Esophagus squamous epithelium (tissue), 5 donors: ENCODE measurements at regions not wholly inside any gene's neighbourhood (a gene's known extent, or its start where the extent isn't known, plus 50 kb on each side); places are given as distances from the start of the nearest gene placed in this dataset.
"Not testable (repeated sequence)": the region's sequence is repeated elsewhere in the genome, so short reads cannot be mapped to it uniquely, and the experiment has no call there.

Experiments
- DNase-seq: peaks from one replicate; lab custom pipeline; 2025; lab: John Stamatoyannopoulos, UW
- H3K27ac ChIP-seq, 4 donors: fragments of 200-600 bp; sonication (generic); one replicate each; pipeline ENCODE4 v1.5.1; 2016 to 2019; ENCODE audit warnings: mild to moderate bottlenecking in 1 of 4
- H3K27me3 ChIP-seq, 4 donors: fragments of 200-600 bp; sonication (generic); 1 replicate in 3 of 4; 2 replicates in 1 of 4; pipeline versions ENCODE4 v1.5.1 to v1.6.0; 2017 to 2021; ENCODE audit warnings: antibody characterized with exemption in 1 of 4
- H3K36me3 ChIP-seq, 3 donors: fragments of 200-600 bp; sonication (generic); one replicate each; pipeline ENCODE4 v1.5.1; 2016 to 2019
- H3K4me1 ChIP-seq, 3 donors: fragments of 200-600 bp; sonication (generic); one replicate each; pipeline ENCODE4 v1.5.1; 2017 to 2019
- H3K4me3 ChIP-seq, 4 donors: fragments of 200-600 bp; sonication (generic); 1 replicate in 3 of 4; 2 replicates in 1 of 4; pipeline ENCODE4 v1.5.1; 2016 to 2019; ENCODE audit warnings: mild to moderate bottlenecking in 2 of 4, moderate library complexity in 1 of 4
- H3K9me3 ChIP-seq, 3 donors: fragments of 200-600 bp; sonication (generic); one replicate each; pipeline ENCODE4 v1.5.1; 2016 to 2019
- CTCF ChIP-seq, 6 experiments: fragments of 450-650 bp in 4 of 6; fragments of 200-600 bp in 2 of 6; sonication (generic) in 2 of 6; IDR thresholded peaks; one replicate each; pipeline ENCODE4 v1.5.1; 2016 to 2019; ENCODE audit warnings: antibody characterized with exemption in 6 of 6, mild to moderate bottlenecking in 4 of 6, moderate library complexity in 4 of 6
- POLR2A ChIP-seq, 4 donors: fragments of 450-650 bp; IDR thresholded peaks; one replicate each; pipeline ENCODE4 v1.6.1; 2017; ENCODE audit warnings: antibody characterized with exemption in 4 of 4, mild to moderate bottlenecking in 4 of 4, moderate library complexity in 3 of 4
- WGBS, 2 donors: methylation state at CpG; one replicate each; pipeline ENCODE4 v1.1.5; 2018; 5-methylcytosine and 5-hydroxymethylcytosine counted together
- intact Hi-C: fragments of 100-400 bp; cut with DNase I; formaldehyde crosslinking; loops from one replicate; pipeline ENCODE4 v1.15.0; 2022
- donor health status: DM: yes; HTN: yes; CAD: no.

GRCh38 chr20:5469111-5469510, 141.7 kb downstream of the GPCPD1 start:
- peaks cover 0 to 6% (median 0%) of the 10 kb centered on the region in 4 donors for H3K27me3 ChIP-seq
- no peaks in the 10 kb centered on the region for H3K9me3 ChIP-seq
- no peak overlapping the region for H3K4me3 ChIP-seq
- H3K36me3 ChIP-seq: no peaks in the 10 kb centered on the region
- intact Hi-C loops: no loop called here
- no peak overlapping the region for H3K27ac ChIP-seq
- no peak for DNase-seq
- no peaks in the 10 kb centered on the region for H3K4me1 ChIP-seq
- TF ChIP-seq CTCF (IDR thresholded peaks at IDR 0.05) (no peak), POLR2A (IDR thresholded peaks at IDR 0.05) (no peak)
- WGBS, 2 donors: 61 to 68% methylated on average over 3 of the region's 3 CpGs

- intact Hi-C loops: no loop called here
- H3K4me3 ChIP-seq: no peak overlapping the region
- no peak overlapping the region for H3K27ac ChIP-seq
- H3K36me3 ChIP-seq: no peaks in the 10 kb centered on the region
- H3K27me3 ChIP-seq: peaks cover 0 to 20% (median 1%) of the 10 kb centered on the region in 4 donors
- no peak for DNase-seq
- TF ChIP-seq CTCF (IDR thresholded peaks at IDR 0.05): no peak
- no peak for TF ChIP-seq POLR2A (IDR thresholded peaks at IDR 0.05)
- H3K9me3 ChIP-seq: no peaks in the 10 kb centered on the region
- WGBS, 2 donors: 63 to 81% methylated on average over 3 of the region's 3 CpGs
- no peaks in the 10 kb centered on the region for H3K4me1 ChIP-seq
Measured at GRCh38 chr20:5467086-5467485, 143.7 kb downstream of the GPCPD1 start.

DNA sequence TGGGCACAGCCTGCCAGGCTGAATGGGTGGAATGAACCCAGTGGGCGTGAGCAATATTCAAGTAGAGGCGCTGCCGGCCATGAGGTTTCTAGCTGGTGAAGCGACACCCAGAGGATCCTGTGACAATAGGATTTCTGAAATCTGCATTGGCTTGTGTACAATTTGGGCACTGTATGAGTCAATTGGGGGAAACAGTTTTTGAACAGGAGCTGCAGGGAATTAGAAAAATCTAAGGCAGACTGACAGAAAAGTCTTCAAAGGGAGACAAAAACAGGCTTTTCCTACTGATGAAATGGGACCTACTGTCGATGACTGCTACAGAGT, 145.2 kb downstream of the GPCPD1 start:
- no peak for DNase-seq
- Histone ChIP-seq H3K27ac (no peak overlapping the region), H3K4me3 (no peak overlapping the region), H3K36me3 (no peaks in the 10 kb centered on the region), H3K9me3 (no peaks in the 10 kb centered on the region), H3K27me3 (peaks cover 0 to 20% (median 1%) of the 10 kb centered on the region in 4 donors), H3K4me1 (no peaks in the 10 kb centered on the region)
- intact Hi-C loops: no loop called here
- TF ChIP-seq POLR2A (IDR thresholded peaks at IDR 0.05) (no peak), CTCF (IDR thresholded peaks at IDR 0.05) (no peak)
- WGBS, 2 donors: 58 to 61% methylated on average over 1 to 3 of the region's 5 CpGs

DNA sequence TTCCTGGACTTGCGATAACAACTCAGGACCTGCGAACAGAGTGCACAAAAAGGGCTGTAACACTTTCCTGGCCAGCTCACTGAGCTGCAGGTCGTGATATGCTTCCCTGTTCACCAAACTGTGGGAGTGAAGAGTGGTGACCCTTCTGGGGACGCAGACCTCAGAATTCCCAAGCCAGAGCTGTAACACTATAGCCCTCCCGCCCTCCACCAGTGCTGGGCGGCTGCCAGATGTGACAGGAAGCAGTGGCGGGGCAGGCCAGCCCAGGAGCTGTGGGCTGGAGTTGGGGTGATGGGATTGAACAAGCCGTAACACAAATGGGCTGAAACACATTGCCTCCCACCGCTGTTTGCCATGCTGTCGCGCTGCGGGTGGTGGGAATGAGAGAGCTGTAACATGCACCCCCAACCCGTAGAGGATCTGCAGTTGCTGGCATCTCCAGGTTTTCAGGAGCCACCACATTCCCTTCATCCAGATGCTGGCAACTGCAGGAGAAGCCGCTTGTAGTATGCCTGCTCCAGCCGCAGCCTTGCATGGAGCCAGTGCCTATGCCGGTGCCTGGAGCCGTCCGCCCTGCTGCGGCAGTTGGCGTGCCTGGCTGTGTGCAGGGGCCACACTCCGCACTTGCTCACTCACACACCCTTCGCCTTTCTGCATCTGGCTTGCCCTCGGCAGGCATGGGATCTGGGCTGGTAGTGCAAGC, 145.8 kb downstream of the GPCPD1 start:
- intact Hi-C loops: no loop called here
- H3K4me3 ChIP-seq: no peak overlapping the region
- H3K27me3 ChIP-seq: peaks cover 0 to 20% (median 1%) of the 10 kb centered on the region in 4 donors
- H3K9me3 ChIP-seq: no peaks in the 10 kb centered on the region
- no peak for DNase-seq
- TF ChIP-seq CTCF (IDR thresholded peaks at IDR 0.05): no peak
- no peak for TF ChIP-seq POLR2A (IDR thresholded peaks at IDR 0.05)
- no peaks in the 10 kb centered on the region for H3K4me1 ChIP-seq
- H3K36me3 ChIP-seq: no peaks in the 10 kb centered on the region
- 91 to 96% methylated on average over 4 to 9 of the region's 23 CpGs for WGBS, 2 donors
- H3K27ac ChIP-seq: no peak overlapping the region

- H3K9me3 ChIP-seq: no peaks in the 10 kb centered on the region
- TF ChIP-seq CTCF (IDR thresholded peaks at IDR 0.05) (no peak), POLR2A (IDR thresholded peaks at IDR 0.05) (no peak)
- H3K4me3 ChIP-seq: no peak overlapping the region
- H3K27ac ChIP-seq: no peak overlapping the region
- peaks cover 0 to 20% (median 1%) of the 10 kb centered on the region in 4 donors for H3K27me3 ChIP-seq
- H3K4me1 ChIP-seq: no peaks in the 10 kb centered on the region
- H3K36me3 ChIP-seq: no peaks in the 10 kb centered on the region
- no peak for DNase-seq
- 17 to 80% methylated on average over 1 of the region's 8 CpGs for WGBS, 2 donors
- intact Hi-C loops: no loop called here
Measured at GRCh38 chr20:5463007-5463686, 146.4 kb upstream of the PROKR2 start.

GRCh38 chr20:5453745-5454144, 137.0 kb upstream of the PROKR2 start:
- intact Hi-C loops: loop anchor here (10.0 kb wide), 1 partner anchor 659 kb away; no protein-coding TSS in a partner anchor
- H3K27me3 ChIP-seq: peaks cover 0 to 12% (median 0%) of the 10 kb centered on the region in 4 donors
- not testable (repeated sequence) for H3K4me3 ChIP-seq, H3K4me1 ChIP-seq, H3K9me3 ChIP-seq, DNase-seq, H3K36me3 ChIP-seq, H3K27ac ChIP-seq
- WGBS, 2 donors: 8 to 30% methylated on average over 6 of the region's 7 CpGs

- not testable (repeated sequence) for H3K27ac ChIP-seq, DNase-seq, H3K36me3 ChIP-seq, H3K4me3 ChIP-seq, H3K4me1 ChIP-seq, H3K9me3 ChIP-seq
- intact Hi-C loops: loop anchor here (10.0 kb wide), 1 partner anchor 659 kb away; no protein-coding TSS in a partner anchor
- peaks cover 0 to 13% (median 0%) of the 10 kb centered on the region in 4 donors for H3K27me3 ChIP-seq
- no CpG with 5 or more reads among the region's 38 CpGs for WGBS, 2 donors
Measured at GRCh38 chr20:5453316-5453715, 136.6 kb upstream of the PROKR2 start.
